ENCODE measurements at regions not wholly inside any gene's neighbourhood (a gene's known extent, or its start where the extent isn't known, plus 50 kb on each side); places are given as distances from the start of the nearest gene placed in this dataset.

GRCh38 chr10:10878963-10879362 lies 138.7 kb upstream of the CELF2 start:
- TF ChIP-seq POLR2AphosphoS5 (IDR thresholded peaks at IDR 0.05), result no peak
- TF ChIP-seq, protein P1, sequence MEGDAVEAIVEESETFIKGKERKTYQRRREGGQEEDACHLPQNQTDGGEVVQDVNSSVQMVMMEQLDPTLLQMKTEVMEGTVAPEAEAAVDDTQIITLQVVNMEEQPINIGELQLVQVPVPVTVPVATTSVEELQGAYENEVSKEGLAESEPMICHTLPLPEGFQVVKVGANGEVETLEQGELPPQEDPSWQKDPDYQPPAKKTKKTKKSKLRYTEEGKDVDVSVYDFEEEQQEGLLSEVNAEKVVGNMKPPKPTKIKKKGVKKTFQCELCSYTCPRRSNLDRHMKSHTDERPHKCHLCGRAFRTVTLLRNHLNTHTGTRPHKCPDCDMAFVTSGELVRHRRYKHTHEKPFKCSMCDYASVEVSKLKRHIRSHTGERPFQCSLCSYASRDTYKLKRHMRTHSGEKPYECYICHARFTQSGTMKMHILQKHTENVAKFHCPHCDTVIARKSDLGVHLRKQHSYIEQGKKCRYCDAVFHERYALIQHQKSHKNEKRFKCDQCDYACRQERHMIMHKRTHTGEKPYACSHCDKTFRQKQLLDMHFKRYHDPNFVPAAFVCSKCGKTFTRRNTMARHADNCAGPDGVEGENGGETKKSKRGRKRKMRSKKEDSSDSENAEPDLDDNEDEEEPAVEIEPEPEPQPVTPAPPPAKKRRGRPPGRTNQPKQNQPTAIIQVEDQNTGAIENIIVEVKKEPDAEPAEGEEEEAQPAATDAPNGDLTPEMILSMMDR (IDR thresholded peaks at IDR 0.05), result no peak
